Endothelial cell of umbilical vein (primary cell): ENCODE measurements at regions not wholly inside any gene's neighbourhood (a gene's known extent, or its start where the extent isn't known, plus 50 kb on each side); places are given as distances from the start of the nearest gene placed in this dataset.

Source experiments
- BruUV-seq: library from RNA; stranded (reverse); fragments of 400-500 nt; replicated peaks from 2 replicates; lab custom pipeline; 2021; lab: Mats Ljungman, UMichigan
- CTCF ChIA-PET: fragments of 300-600, 350-600 bp; sonication (Branson Sonifier 250); formaldehyde crosslinking; loops from one replicate; lab custom pipeline; 2021; ENCODE audit warnings: antibody characterized with exemption, inconsistent platforms; lab: Charles Lee
- POLR2A ChIA-PET: fragments of 300-600, 350-600 bp; sonication (Branson Sonifier 250); formaldehyde crosslinking; loops from one replicate; lab custom pipeline; 2021; ENCODE audit warnings: antibody characterized with exemption, inconsistent platforms; lab: Charles Lee
- DNase-seq: peaks from one replicate; pipeline ENCODE4 v3.0.0-alpha.2; 2011; ENCODE audit warnings: low read depth, low spot score
- FAIRE-seq: peaks from 2 replicates; lab custom pipeline; 2011; peaks lifted over from hg19 to GRCh38; lab: Jason Lieb, UNC
- H2AFZ ChIP-seq: 2 replicates; pipeline ENCODE4 v1.6.0; 2012; ENCODE audit warnings: low read depth, low read length, control low read depth, inconsistent platforms
- H3K27ac ChIP-seq: 2 replicates; pipeline ENCODE4 v1.5.1; 2011; ENCODE audit warnings: low read depth, mild to moderate bottlenecking, control low read depth, low read length, moderate library complexity; ENCODE audit not compliant: insufficient read depth
- H3K27me3 ChIP-seq, 2 experiments: 2 replicates each; pipeline versions ENCODE4 v1.6.0 to v1.6.1; 2011; ENCODE audit warnings: low read length in 2 of 2, mixed read lengths in 1 of 2; ENCODE audit not compliant: control insufficient read depth in 2 of 2, insufficient read depth in 2 of 2
- H3K36me3 ChIP-seq, 2 experiments: 2 replicates in 1 of 2; 3 replicates in 1 of 2; pipeline ENCODE4 v1.5.1; 2011; ENCODE audit warnings: low read length in 2 of 2, mild to moderate bottlenecking in 1 of 2, moderate library complexity in 1 of 2; ENCODE audit not compliant: control insufficient read depth in 2 of 2, insufficient read depth in 2 of 2; ENCODE audit errors: extremely low read depth in 1 of 2
- H3K4me1 ChIP-seq: 3 replicates; pipeline ENCODE4 v1.5.1; 2011; ENCODE audit warnings: mild to moderate bottlenecking, low read length; ENCODE audit not compliant: control insufficient read depth, insufficient read depth; ENCODE audit errors: extremely low read depth
- H3K4me2 ChIP-seq: 2 replicates; pipeline ENCODE4 v1.6.1; 2011; ENCODE audit warnings: low read length, control low read depth, mixed read lengths; ENCODE audit not compliant: insufficient read depth
- H3K4me3 ChIP-seq, 3 experiments: fragments of 200-600 bp in 1 of 3; sonication (generic), shearing (Covaris generic) in 1 of 3; replicated peaks in 1 of 3; 2 replicates each; pipeline ENCODE4 v1.5.1; 2011 to 2016; ENCODE audit warnings: control low read depth in 3 of 3, low read length in 3 of 3, mild to moderate bottlenecking in 2 of 3, inconsistent platforms in 1 of 3, low read depth in 1 of 3, moderate library complexity in 1 of 3; ENCODE audit not compliant: insufficient read depth in 1 of 3
- H3K79me2 ChIP-seq: 2 replicates; pipeline ENCODE4 v1.6.0; 2012; ENCODE audit warnings: low read length, inconsistent platforms; ENCODE audit not compliant: control insufficient read depth, insufficient read depth
- H3K9ac ChIP-seq: replicated peaks from 2 replicates; pipeline ENCODE3; 2011; ENCODE audit warnings: low read length, control low read depth; ENCODE audit not compliant: insufficient read depth; ENCODE audit errors: extremely low read depth
- H3K9me1 ChIP-seq: replicated peaks from 3 replicates; pipeline ENCODE4 v1.6.0; 2011; ENCODE audit warnings: mild to moderate bottlenecking, low read length; ENCODE audit not compliant: control insufficient read depth, insufficient read depth; ENCODE audit errors: extremely low read depth
- H3K9me3 ChIP-seq: replicated peaks from 2 replicates; pipeline ENCODE4 v1.5.1; 2012; ENCODE audit warnings: low read length, inconsistent platforms; ENCODE audit not compliant: control insufficient read depth, insufficient read depth
- H4K20me1 ChIP-seq: replicated peaks from 2 replicates; pipeline ENCODE3; 2011; ENCODE audit warnings: mild to moderate bottlenecking, low read length; ENCODE audit not compliant: control insufficient read depth, insufficient read depth; ENCODE audit errors: extremely low read depth
- EZH2 ChIP-seq: IDR thresholded peaks from 2 replicates; pipeline ENCODE4 v1.6.1; 2012; ENCODE audit warnings: borderline replicate concordance, low read depth, mild to moderate bottlenecking, moderate library complexity, low read length, inconsistent platforms; ENCODE audit not compliant: severe bottlenecking
- FOS ChIP-seq: IDR thresholded peaks from 2 replicates; pipeline ENCODE4 v1.6.1; 2011; ENCODE audit warnings: mild to moderate bottlenecking, low read length, moderate library complexity, borderline replicate concordance; ENCODE audit not compliant: insufficient read depth
- GATA2 ChIP-seq: IDR thresholded peaks from 2 replicates; pipeline ENCODE4 v1.7.0; 2011; ENCODE audit warnings: low read depth, mild to moderate bottlenecking, moderate library complexity, mixed read lengths, low read length; ENCODE audit not compliant: insufficient read length, insufficient read depth
- JUN ChIP-seq: IDR thresholded peaks from 2 replicates; pipeline ENCODE4 v1.6.1; 2011; ENCODE audit warnings: borderline replicate concordance, low read depth; ENCODE audit not compliant: insufficient read length, insufficient read depth
- MAX ChIP-seq: IDR thresholded peaks from 2 replicates; pipeline ENCODE4 v1.6.1; 2011; ENCODE audit not compliant: insufficient read depth, insufficient read length
- MYC ChIP-seq: IDR thresholded peaks from one replicate; pipeline ENCODE4 v1.6.1; 2011; ENCODE audit warnings: mild to moderate bottlenecking, low read depth, low read length
- POLR2A ChIP-seq: IDR thresholded peaks from 2 replicates; pipeline ENCODE4 v1.6.1; 2012; ENCODE audit warnings: low read depth, mild to moderate bottlenecking, control low read depth, low read length
- POLR2AphosphoS5 ChIP-seq: IDR thresholded peaks from 2 replicates; pipeline ENCODE4 v1.6.1; 2012; ENCODE audit warnings: low read depth, mild to moderate bottlenecking, control low read depth, low read length, moderate library complexity; ENCODE audit not compliant: insufficient read depth
- dilution Hi-C: fragments of 300-500 bp; cut with MboI; formaldehyde crosslinking; loops from one replicate; pipeline ENCODE4 v1.15.0; 2019; ENCODE audit warnings: low sequenced_read_pairs; ENCODE audit not compliant: extremely low pct_ligation_motif_present
- intact Hi-C: fragments of 100-400 bp; cut with micrococcal nuclease; formaldehyde crosslinking; loops from one replicate; pipeline ENCODE4 v1.10.0; 2022
- TF ChIP-seq, protein P1 (sequence below), 2 donors: IDR thresholded peaks; 1 replicate in 1 of 2; 2 replicates in 1 of 2; pipeline ENCODE4 v1.5.1; 2011; ENCODE audit warnings: low read length in 2 of 2, mild to moderate bottlenecking in 2 of 2, moderate library complexity in 2 of 2, control low read depth in 1 of 2, inconsistent platforms in 1 of 2, low read depth in 1 of 2; ENCODE audit not compliant: insufficient read depth in 1 of 2; ENCODE audit errors: extremely low read depth in 1 of 2

DNA sequence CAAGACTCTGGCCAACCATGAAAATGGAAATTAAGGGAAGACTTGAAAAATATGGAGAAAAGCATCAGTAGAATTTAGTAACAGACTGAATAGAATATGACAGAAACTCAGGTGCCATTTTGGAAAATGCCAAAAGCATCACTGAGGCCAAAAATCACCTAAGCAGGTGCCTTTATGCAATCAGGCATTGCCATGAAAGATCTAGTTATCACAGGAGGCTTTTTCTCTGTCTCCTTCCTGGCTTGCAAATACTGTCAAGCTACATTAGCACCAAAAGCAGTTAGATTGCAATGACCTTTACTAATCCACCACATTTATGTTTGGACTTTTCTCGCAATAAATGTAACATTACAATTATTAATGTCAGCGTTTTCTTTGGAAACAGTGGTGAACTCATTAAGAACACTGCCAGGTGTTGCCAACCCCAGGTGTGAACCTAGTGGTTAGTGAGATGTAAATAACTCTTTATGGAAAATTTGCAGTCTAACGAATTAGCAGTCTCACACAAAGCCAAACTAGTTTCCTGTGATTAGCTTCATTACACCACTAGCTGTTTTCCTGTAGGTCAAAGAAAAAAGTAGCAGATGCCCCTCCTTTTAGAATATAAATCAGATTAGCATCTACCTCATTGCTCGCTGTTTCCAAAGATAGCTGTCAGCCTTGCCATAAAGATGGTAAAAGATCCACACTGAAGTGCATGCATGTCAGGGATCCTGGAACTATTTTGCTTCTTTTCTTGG is 1568.4 kb upstream of the TENM3 start:
- BruUV-seq: no TSS peak
- no peaks in the 10 kb centered on the region for H3K9me1 ChIP-seq
- POLR2A ChIA-PET: no interaction called here
- dilution Hi-C loops (no loop called here), intact Hi-C loops (no loop called here)
- no peak for DNase-seq
- no peak for TF ChIP-seq GATA2
- TF ChIP-seq MAX: no peak
- TF ChIP-seq POLR2AphosphoS5: no peak
- TF ChIP-seq POLR2A: no peak
- no peak for TF ChIP-seq FOS
- no peak for TF ChIP-seq JUN
- no peak for TF ChIP-seq EZH2
- TF ChIP-seq, protein P1, sequence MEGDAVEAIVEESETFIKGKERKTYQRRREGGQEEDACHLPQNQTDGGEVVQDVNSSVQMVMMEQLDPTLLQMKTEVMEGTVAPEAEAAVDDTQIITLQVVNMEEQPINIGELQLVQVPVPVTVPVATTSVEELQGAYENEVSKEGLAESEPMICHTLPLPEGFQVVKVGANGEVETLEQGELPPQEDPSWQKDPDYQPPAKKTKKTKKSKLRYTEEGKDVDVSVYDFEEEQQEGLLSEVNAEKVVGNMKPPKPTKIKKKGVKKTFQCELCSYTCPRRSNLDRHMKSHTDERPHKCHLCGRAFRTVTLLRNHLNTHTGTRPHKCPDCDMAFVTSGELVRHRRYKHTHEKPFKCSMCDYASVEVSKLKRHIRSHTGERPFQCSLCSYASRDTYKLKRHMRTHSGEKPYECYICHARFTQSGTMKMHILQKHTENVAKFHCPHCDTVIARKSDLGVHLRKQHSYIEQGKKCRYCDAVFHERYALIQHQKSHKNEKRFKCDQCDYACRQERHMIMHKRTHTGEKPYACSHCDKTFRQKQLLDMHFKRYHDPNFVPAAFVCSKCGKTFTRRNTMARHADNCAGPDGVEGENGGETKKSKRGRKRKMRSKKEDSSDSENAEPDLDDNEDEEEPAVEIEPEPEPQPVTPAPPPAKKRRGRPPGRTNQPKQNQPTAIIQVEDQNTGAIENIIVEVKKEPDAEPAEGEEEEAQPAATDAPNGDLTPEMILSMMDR (IDR thresholded peaks at IDR 0.05; ENCODE audit: extremely low read depth in 1 of 2, insufficient read depth in 1 of 2, low read depth in 1 of 2, low read length in 2 of 2): no peak
- TF ChIP-seq MYC: no peak
- H3K4me1 ChIP-seq: no peaks in the 10 kb centered on the region
- H3K36me3 ChIP-seq: no peaks in the 10 kb centered on the region
- no peaks in the 10 kb centered on the region for H3K27me3 ChIP-seq
- H3K9me3 ChIP-seq: peaks cover 3% of the 10 kb centered on the region
- CTCF ChIA-PET: interaction anchor here (2.3 kb wide), 1 partner anchor 10 kb away, joined by 5 read pairs; no protein-coding TSS in a partner anchor
- FAIRE-seq: no peak
- no peak overlapping the region for H3K9ac ChIP-seq
- no peaks in the 10 kb centered on the region for H4K20me1 ChIP-seq
- H3K4me2 ChIP-seq: no peak overlapping the region
- no peak overlapping the region for H2AFZ ChIP-seq
- no peak overlapping the region for H3K27ac ChIP-seq
- H3K79me2 ChIP-seq: no peaks in the 10 kb centered on the region
- no peak overlapping the region for H3K4me3 ChIP-seq
